GM21447 (cell line): ENCODE measurements at regions not wholly inside any gene's neighbourhood (a gene's known extent, or its start where the extent isn't known, plus 50 kb on each side); places are given as distances from the start of the nearest gene placed in this dataset.
A peak's percentile ranks its signal among the peaks of the same experiment; 100 is the strongest.

Experiments used
- ATAC-seq: cut with Tn5 transposase; IDR thresholded peaks from one replicate; pipeline ENCODE4 v1.9.1; 2021; ENCODE audit not compliant: unreplicated experiment

- ATAC-seq, result no peak
Observed at GRCh38 chr9:7988644-7989280, 189.2 kb upstream of the DMAC1 start.

GRCh38 chr9:7984692-7985091, 185.1 kb upstream of the DMAC1 start:
- ATAC-seq, result no peak

- ATAC-seq, result no peak
Observed at GRCh38 chr9:7984203-7984602, 184.6 kb upstream of the DMAC1 start.

GRCh38 chr9:7983490-7983889, 183.9 kb upstream of the DMAC1 start:
- ATAC-seq, result no peak

- ATAC-seq, result no peak
Observed at GRCh38 chr9:7982907-7983306, 183.3 kb upstream of the DMAC1 start.

GRCh38 chr9:7980691-7981289, 181.2 kb upstream of the DMAC1 start:
- no peak for ATAC-seq

- ATAC-seq, result no peak
Observed at GRCh38 chr9:7980041-7980440, 180.5 kb upstream of the DMAC1 start.

- ATAC-seq, result no peak
Observed at GRCh38 chr9:7979611-7980010, 180.0 kb upstream of the DMAC1 start.

- ATAC-seq, result no peak
Observed at GRCh38 chr9:7977586-7977985, 178.0 kb upstream of the DMAC1 start.

- ATAC-seq, result no peak
Observed at GRCh38 chr9:7976856-7977255, 177.3 kb upstream of the DMAC1 start.

GRCh38 chr9:7976167-7976755, 176.7 kb upstream of the DMAC1 start:
- peak; percentile 98 for ATAC-seq

- no peak for ATAC-seq
Observed at GRCh38 chr9:7975336-7975735, 175.8 kb upstream of the DMAC1 start.

GRCh38 chr9:7974335-7974960, 174.9 kb upstream of the DMAC1 start:
- ATAC-seq, result peak; percentile 24

- no peak for ATAC-seq
Observed at GRCh38 chr9:7973123-7973522, 173.5 kb upstream of the DMAC1 start.

- ATAC-seq, result no peak
Observed at GRCh38 chr9:7970681-7971330, 171.2 kb upstream of the DMAC1 start.

GRCh38 chr9:7968687-7969086, 169.1 kb upstream of the DMAC1 start:
- no peak for ATAC-seq

GRCh38 chr9:7967851-7968250, 168.3 kb upstream of the DMAC1 start:
- no peak for ATAC-seq

GRCh38 chr9:7967093-7967827, 167.7 kb upstream of the DMAC1 start:
- no peak for ATAC-seq

GRCh38 chr9:7965063-7965462, 165.5 kb upstream of the DMAC1 start:
- no peak for ATAC-seq

GRCh38 chr9:7963026-7963425, 163.4 kb upstream of the DMAC1 start:
- no peak for ATAC-seq

GRCh38 chr9:7961076-7961475, 161.5 kb upstream of the DMAC1 start:
- ATAC-seq, result no peak
